Neural progenitor cell (in vitro differentiated cells): ENCODE measurements at regions not wholly inside any gene's neighbourhood (a gene's known extent, or its start where the extent isn't known, plus 50 kb on each side); places are given as distances from the start of the nearest gene placed in this dataset.

Experiments
- DNase-seq: peaks from one replicate; pipeline ENCODE4 v3.0.0-alpha.2; 2016; ENCODE audit warnings: low spot score
- H2AFZ ChIP-seq: fragments of 200-600 bp; sonication (generic); replicated peaks from 2 replicates; pipeline ENCODE4 v1.6.1; 2016; ENCODE audit warnings: antibody characterized with exemption
- H3F3A ChIP-seq: fragments of 200-600 bp; sonication (generic); 2 replicates; pipeline ENCODE4 v1.6.1; 2016; ENCODE audit warnings: antibody characterized with exemption, low read depth
- H3K27ac ChIP-seq: fragments of 200-600 bp; sonication (generic); 2 replicates; pipeline ENCODE4 v1.5.1; 2016; ENCODE audit warnings: mild to moderate bottlenecking
- H3K27me3 ChIP-seq: fragments of 200-600 bp; sonication (generic); 2 replicates; pipeline ENCODE4 v1.6.1; 2016; ENCODE audit warnings: mild to moderate bottlenecking, moderate library complexity
- H3K36me3 ChIP-seq: fragments of 200-600 bp; sonication (generic); 2 replicates; pipeline ENCODE4 v1.5.1; 2016
- H3K4me1 ChIP-seq: fragments of 200-600 bp; sonication (generic); 2 replicates; pipeline ENCODE4 v1.6.1; 2016; ENCODE audit warnings: mixed run types
- H3K4me2 ChIP-seq: fragments of 200-600 bp; sonication (generic); 2 replicates; pipeline ENCODE4 v1.6.1; 2016
- H3K4me3 ChIP-seq: fragments of 200-600 bp; sonication (generic); 2 replicates; pipeline ENCODE4 v1.5.1; 2016
- H3K79me2 ChIP-seq: fragments of 200-600 bp; sonication (generic); 2 replicates; pipeline ENCODE4 v1.6.1; 2016; ENCODE audit warnings: low read depth
- H3K9ac ChIP-seq: fragments of 200-600 bp; sonication (generic); 2 replicates; pipeline ENCODE4 v1.6.1; 2016
- H3K9me3 ChIP-seq: fragments of 200-600 bp; sonication (generic); 2 replicates; pipeline ENCODE4 v1.5.1; 2016; ENCODE audit warnings: low read depth
- H4K20me1 ChIP-seq: fragments of 200-600 bp; sonication (generic); 2 replicates; pipeline ENCODE4 v1.6.1; 2016; ENCODE audit warnings: low read depth
- H3K27ac Mint-ChIP-seq: 3 replicates; pipeline ENCODE4 v1.8.0; 2021; ENCODE audit warnings: mixed read lengths
- H3K27me3 Mint-ChIP-seq: 2 replicates; pipeline ENCODE4 v1.8.0; 2022; ENCODE audit warnings: low read depth, mild to moderate bottlenecking, inconsistent platforms, moderate library complexity, mixed read lengths; ENCODE audit not compliant: insufficient read depth
- H3K36me3 Mint-ChIP-seq: 3 replicates; pipeline ENCODE4 v1.8.0; 2021; ENCODE audit warnings: mixed read lengths
- H3K4me1 Mint-ChIP-seq: 3 replicates; pipeline ENCODE4 v1.8.0; 2021; ENCODE audit warnings: mixed read lengths
- H3K4me3 Mint-ChIP-seq: 3 replicates; pipeline ENCODE4 v1.8.0; 2021; ENCODE audit warnings: mild to moderate bottlenecking, moderate library complexity, mixed read lengths
- H3K9me3 Mint-ChIP-seq: 3 replicates; pipeline ENCODE4 v1.8.0; 2020; ENCODE audit warnings: mixed read lengths
- CTCF ChIP-seq: fragments of 200-600 bp; sonication (generic); IDR thresholded peaks from 2 replicates; pipeline ENCODE4 v1.5.1; 2017; ENCODE audit warnings: antibody characterized with exemption, mild to moderate bottlenecking
- EZH2 ChIP-seq: fragments of 200-600 bp; sonication (generic); IDR thresholded peaks from 2 replicates; pipeline ENCODE4 v1.6.1; 2017; ENCODE audit warnings: antibody characterized with exemption, mild to moderate bottlenecking, moderate library complexity
- EZH2phosphoT487 ChIP-seq: fragments of 200-600 bp; sonication (generic); IDR thresholded peaks from 2 replicates; pipeline ENCODE4 v1.6.1; 2017; ENCODE audit warnings: antibody characterized with exemption

- Histone ChIP-seq H2AFZ (no peak overlapping the region), H3F3A (peaks cover 18% of the 10 kb centered on the region), H4K20me1 (no peaks in the 10 kb centered on the region), H3K36me3 (no peaks in the 10 kb centered on the region), H3K27me3 (peaks cover 12% of the 10 kb centered on the region), H3K9ac (no peak overlapping the region), H3K4me1 (peaks cover 21% of the 10 kb centered on the region), H3K9me3 (no peaks in the 10 kb centered on the region), H3K79me2 (no peaks in the 10 kb centered on the region), H3K4me2 (no peak overlapping the region), H3K4me3 (no peak overlapping the region), H3K27ac (no peak overlapping the region)
- Mint-ChIP-seq H3K36me3 (no peaks in the 10 kb centered on the region), H3K9me3 (no peaks in the 10 kb centered on the region), H3K27ac (no peak overlapping the region), H3K4me3 (no peak overlapping the region), H3K4me1 (peaks cover 22% of the 10 kb centered on the region), H3K27me3 (peaks cover 21% of the 10 kb centered on the region)
- DNase-seq = no peak
- no peak for TF ChIP-seq CTCF
- TF ChIP-seq EZH2phosphoT487 = no peak
- no peak for TF ChIP-seq EZH2
Observed at GRCh38 chr5:176172246-176172645, 66.0 kb upstream of the SIMC1 start.

DNA sequence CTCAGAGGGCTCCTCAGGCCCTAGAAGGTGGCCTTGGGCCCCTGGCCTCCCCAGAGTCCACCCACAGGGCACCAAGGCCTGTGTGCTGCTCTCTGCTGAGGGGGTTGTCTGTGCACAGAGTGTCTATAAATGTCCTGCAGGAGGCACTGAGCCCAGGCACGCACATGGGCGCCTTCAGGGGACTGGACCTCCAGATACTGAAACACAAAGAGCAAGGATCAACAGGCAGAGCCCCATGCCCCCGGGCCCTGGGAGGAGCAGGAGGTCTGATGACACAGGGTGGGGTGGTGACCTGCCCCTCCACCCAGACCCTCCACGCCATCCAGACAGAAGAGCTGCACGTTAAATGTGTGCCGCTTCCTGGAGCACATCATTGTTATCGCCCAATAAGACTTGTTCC, 64.6 kb upstream of the SIMC1 start:
- H3K4me1 ChIP-seq = peaks cover 11% of the 10 kb centered on the region
- peaks cover 3% of the 10 kb centered on the region for H3K9me3 Mint-ChIP-seq
- H3K27me3 Mint-ChIP-seq = peaks cover 21% of the 10 kb centered on the region
- no peak for TF ChIP-seq CTCF
- TF ChIP-seq EZH2 = no peak
- no peak for TF ChIP-seq EZH2phosphoT487
- H3K4me3 Mint-ChIP-seq = no peak overlapping the region
- H3F3A ChIP-seq = peaks cover 11% of the 10 kb centered on the region
- no peak overlapping the region for H3K9ac ChIP-seq
- no peaks in the 10 kb centered on the region for H3K9me3 ChIP-seq
- H3K79me2 ChIP-seq = no peaks in the 10 kb centered on the region
- no peak overlapping the region for H3K4me2 ChIP-seq
- no peaks in the 10 kb centered on the region for H4K20me1 ChIP-seq
- no peak overlapping the region for H3K4me3 ChIP-seq
- H3K27ac Mint-ChIP-seq = no peak overlapping the region
- DNase-seq = no peak
- H2AFZ ChIP-seq = no peak overlapping the region
- no peak overlapping the region for H3K27ac ChIP-seq
- H3K4me1 Mint-ChIP-seq = peaks cover 12% of the 10 kb centered on the region
- H3K27me3 ChIP-seq = peaks cover 12% of the 10 kb centered on the region
- H3K36me3 ChIP-seq = no peaks in the 10 kb centered on the region
- no peaks in the 10 kb centered on the region for H3K36me3 Mint-ChIP-seq

- no peaks in the 10 kb centered on the region for H3K36me3 ChIP-seq
- Mint-ChIP-seq H3K9me3 (peaks cover 7% of the 10 kb centered on the region), H3K4me1 (peaks cover 12% of the 10 kb centered on the region), H3K4me3 (no peak overlapping the region), H3K36me3 (no peaks in the 10 kb centered on the region), H3K27me3 (peaks cover 18% of the 10 kb centered on the region), H3K27ac (no peak overlapping the region)
- no peak overlapping the region for H2AFZ ChIP-seq
- H3K4me3 ChIP-seq = no peak overlapping the region
- H4K20me1 ChIP-seq = no peaks in the 10 kb centered on the region
- peaks cover 15% of the 10 kb centered on the region for H3K27me3 ChIP-seq
- peaks cover 11% of the 10 kb centered on the region for H3K4me1 ChIP-seq
- H3K9ac ChIP-seq = no peak overlapping the region
- H3K27ac ChIP-seq = no peak overlapping the region
- no peaks in the 10 kb centered on the region for H3K9me3 ChIP-seq
- TF ChIP-seq EZH2 (no peak), CTCF (no peak), EZH2phosphoT487 (no peak)
- DNase-seq = no peak
- H3K79me2 ChIP-seq = no peaks in the 10 kb centered on the region
- no peak overlapping the region for H3K4me2 ChIP-seq
- H3F3A ChIP-seq = peaks cover 11% of the 10 kb centered on the region
Observed at GRCh38 chr5:176174345-176175025, 63.7 kb upstream of the SIMC1 start.
